Neural progenitor cell (in vitro differentiated cells): ENCODE measurements at regions not wholly inside any gene's neighbourhood (a gene's known extent, or its start where the extent isn't known, plus 50 kb on each side); places are given as distances from the start of the nearest gene placed in this dataset.

Experiments
- DNase-seq: peaks from one replicate; pipeline ENCODE4 v3.0.0-alpha.2; 2016; ENCODE audit warnings: low spot score
- H2AFZ ChIP-seq: fragments of 200-600 bp; sonication (generic); replicated peaks from 2 replicates; pipeline ENCODE4 v1.6.1; 2016; ENCODE audit warnings: antibody characterized with exemption
- H3F3A ChIP-seq: fragments of 200-600 bp; sonication (generic); 2 replicates; pipeline ENCODE4 v1.6.1; 2016; ENCODE audit warnings: antibody characterized with exemption, low read depth
- H3K27ac ChIP-seq: fragments of 200-600 bp; sonication (generic); 2 replicates; pipeline ENCODE4 v1.5.1; 2016; ENCODE audit warnings: mild to moderate bottlenecking
- H3K27me3 ChIP-seq: fragments of 200-600 bp; sonication (generic); 2 replicates; pipeline ENCODE4 v1.6.1; 2016; ENCODE audit warnings: mild to moderate bottlenecking, moderate library complexity
- H3K36me3 ChIP-seq: fragments of 200-600 bp; sonication (generic); 2 replicates; pipeline ENCODE4 v1.5.1; 2016
- H3K4me1 ChIP-seq: fragments of 200-600 bp; sonication (generic); 2 replicates; pipeline ENCODE4 v1.6.1; 2016; ENCODE audit warnings: mixed run types
- H3K4me2 ChIP-seq: fragments of 200-600 bp; sonication (generic); 2 replicates; pipeline ENCODE4 v1.6.1; 2016
- H3K4me3 ChIP-seq: fragments of 200-600 bp; sonication (generic); 2 replicates; pipeline ENCODE4 v1.5.1; 2016
- H3K79me2 ChIP-seq: fragments of 200-600 bp; sonication (generic); 2 replicates; pipeline ENCODE4 v1.6.1; 2016; ENCODE audit warnings: low read depth
- H3K9ac ChIP-seq: fragments of 200-600 bp; sonication (generic); 2 replicates; pipeline ENCODE4 v1.6.1; 2016
- H3K9me3 ChIP-seq: fragments of 200-600 bp; sonication (generic); 2 replicates; pipeline ENCODE4 v1.5.1; 2016; ENCODE audit warnings: low read depth
- H4K20me1 ChIP-seq: fragments of 200-600 bp; sonication (generic); 2 replicates; pipeline ENCODE4 v1.6.1; 2016; ENCODE audit warnings: low read depth
- H3K27ac Mint-ChIP-seq: 3 replicates; pipeline ENCODE4 v1.8.0; 2021; ENCODE audit warnings: mixed read lengths
- H3K27me3 Mint-ChIP-seq: 2 replicates; pipeline ENCODE4 v1.8.0; 2022; ENCODE audit warnings: low read depth, mild to moderate bottlenecking, inconsistent platforms, moderate library complexity, mixed read lengths; ENCODE audit not compliant: insufficient read depth
- H3K36me3 Mint-ChIP-seq: 3 replicates; pipeline ENCODE4 v1.8.0; 2021; ENCODE audit warnings: mixed read lengths
- H3K4me1 Mint-ChIP-seq: 3 replicates; pipeline ENCODE4 v1.8.0; 2021; ENCODE audit warnings: mixed read lengths
- H3K4me3 Mint-ChIP-seq: 3 replicates; pipeline ENCODE4 v1.8.0; 2021; ENCODE audit warnings: mild to moderate bottlenecking, moderate library complexity, mixed read lengths
- H3K9me3 Mint-ChIP-seq: 3 replicates; pipeline ENCODE4 v1.8.0; 2020; ENCODE audit warnings: mixed read lengths
- CTCF ChIP-seq: fragments of 200-600 bp; sonication (generic); IDR thresholded peaks from 2 replicates; pipeline ENCODE4 v1.5.1; 2017; ENCODE audit warnings: antibody characterized with exemption, mild to moderate bottlenecking
- EZH2 ChIP-seq: fragments of 200-600 bp; sonication (generic); IDR thresholded peaks from 2 replicates; pipeline ENCODE4 v1.6.1; 2017; ENCODE audit warnings: antibody characterized with exemption, mild to moderate bottlenecking, moderate library complexity
- EZH2phosphoT487 ChIP-seq: fragments of 200-600 bp; sonication (generic); IDR thresholded peaks from 2 replicates; pipeline ENCODE4 v1.6.1; 2017; ENCODE audit warnings: antibody characterized with exemption

GRCh38 chr11:26014456-26015115, 317.3 kb upstream of the ANO3 start:
- no peaks in the 10 kb centered on the region for H3K9me3 Mint-ChIP-seq
- no peaks in the 10 kb centered on the region for H3K27me3 ChIP-seq
- no peaks in the 10 kb centered on the region for H4K20me1 ChIP-seq
- H3K36me3 Mint-ChIP-seq: no peaks in the 10 kb centered on the region
- no peak overlapping the region for H3K27ac ChIP-seq
- H3K9me3 ChIP-seq: no peaks in the 10 kb centered on the region
- no peak for TF ChIP-seq CTCF
- no peak for TF ChIP-seq EZH2phosphoT487
- no peak for TF ChIP-seq EZH2
- no peak for DNase-seq
- no peaks in the 10 kb centered on the region for H3K36me3 ChIP-seq
- no peaks in the 10 kb centered on the region for H3K4me1 Mint-ChIP-seq
- no peak overlapping the region for H3K9ac ChIP-seq
- no peak overlapping the region for H3K4me2 ChIP-seq
- H3F3A ChIP-seq: no peaks in the 10 kb centered on the region
- no peak overlapping the region for H3K4me3 ChIP-seq
- H3K4me3 Mint-ChIP-seq: no peak overlapping the region
- no peaks in the 10 kb centered on the region for H3K27me3 Mint-ChIP-seq
- no peak overlapping the region for H3K27ac Mint-ChIP-seq
- H3K79me2 ChIP-seq: no peaks in the 10 kb centered on the region
- peak overlapping the region; percentile 77 for H2AFZ ChIP-seq
- no peaks in the 10 kb centered on the region for H3K4me1 ChIP-seq

- H3K27me3 Mint-ChIP-seq: no peaks in the 10 kb centered on the region
- Histone ChIP-seq H3K9me3 (no peaks in the 10 kb centered on the region), H3K4me3 (no peak overlapping the region), H4K20me1 (no peaks in the 10 kb centered on the region), H3F3A (no peaks in the 10 kb centered on the region), H2AFZ (no peak overlapping the region), H3K4me1 (no peaks in the 10 kb centered on the region), H3K36me3 (no peaks in the 10 kb centered on the region), H3K27ac (no peak overlapping the region), H3K9ac (no peak overlapping the region), H3K4me2 (no peak overlapping the region), H3K79me2 (no peaks in the 10 kb centered on the region), H3K27me3 (no peaks in the 10 kb centered on the region)
- no peak overlapping the region for H3K27ac Mint-ChIP-seq
- no peaks in the 10 kb centered on the region for H3K36me3 Mint-ChIP-seq
- TF ChIP-seq CTCF: no peak
- TF ChIP-seq EZH2: no peak
- no peak for TF ChIP-seq EZH2phosphoT487
- no peaks in the 10 kb centered on the region for H3K9me3 Mint-ChIP-seq
- H3K4me3 Mint-ChIP-seq: no peak overlapping the region
- no peak for DNase-seq
- no peaks in the 10 kb centered on the region for H3K4me1 Mint-ChIP-seq
Measured at GRCh38 chr11:26017322-26017860, 314.5 kb upstream of the ANO3 start.

DNA sequence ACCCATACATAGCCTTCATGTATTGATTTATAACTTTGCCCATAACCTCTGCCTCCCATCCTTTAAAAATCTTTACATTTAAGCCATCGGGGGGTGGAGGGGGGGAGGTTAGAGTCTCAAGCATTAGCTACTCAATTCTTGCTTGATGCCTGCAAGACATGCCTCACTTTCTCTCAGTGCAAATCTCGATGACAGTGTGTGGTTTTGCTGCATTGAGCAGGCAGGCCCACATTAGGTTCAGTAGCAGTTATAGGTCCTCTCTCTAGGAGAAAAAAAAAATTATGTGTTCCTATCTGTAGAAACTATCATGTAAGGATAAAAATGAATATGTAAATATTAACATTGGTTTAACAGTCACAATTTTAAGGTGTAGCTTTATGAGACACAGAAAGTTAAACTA, 314.0 kb upstream of the ANO3 start:
- Mint-ChIP-seq H3K4me3 (no peak overlapping the region), H3K4me1 (no peaks in the 10 kb centered on the region), H3K27ac (peak overlapping the region; percentile 61), H3K36me3 (no peaks in the 10 kb centered on the region), H3K27me3 (no peaks in the 10 kb centered on the region), H3K9me3 (no peaks in the 10 kb centered on the region)
- Histone ChIP-seq H3K9ac (no peak overlapping the region), H3K4me2 (no peak overlapping the region), H4K20me1 (no peaks in the 10 kb centered on the region), H3F3A (no peaks in the 10 kb centered on the region), H3K9me3 (no peaks in the 10 kb centered on the region), H2AFZ (no peak overlapping the region), H3K4me1 (no peaks in the 10 kb centered on the region), H3K36me3 (no peaks in the 10 kb centered on the region), H3K27me3 (no peaks in the 10 kb centered on the region), H3K27ac (no peak overlapping the region), H3K4me3 (no peak overlapping the region), H3K79me2 (no peaks in the 10 kb centered on the region)
- TF ChIP-seq CTCF: no peak
- TF ChIP-seq EZH2: no peak
- no peak for TF ChIP-seq EZH2phosphoT487
- no peak for DNase-seq
